Vagina (tissue), 2 donors: ENCODE measurements at regions not wholly inside any gene's neighbourhood (a gene's known extent, or its start where the extent isn't known, plus 50 kb on each side); places are given as distances from the start of the nearest gene placed in this dataset.

Source experiments
- DNase-seq, 2 donors: peaks; one replicate each; pipeline ENCODE4 v3.0.0-alpha.2; 2017; ENCODE audit errors: extremely low spot score in 2 of 2
- H3K27ac ChIP-seq: fragments of 200-600 bp; sonication (generic); one replicate; pipeline ENCODE4 v1.5.1; 2019
- H3K27me3 ChIP-seq: fragments of 200-600 bp; sonication (generic); one replicate; pipeline ENCODE4 v1.5.1; 2019
- H3K36me3 ChIP-seq, 2 donors: fragments of 200-600 bp; sonication (generic); one replicate each; pipeline ENCODE4 v1.5.1; 2017 to 2019
- H3K4me1 ChIP-seq: fragments of 200-600 bp; sonication (generic); one replicate; pipeline ENCODE4 v1.5.1; 2019
- H3K4me3 ChIP-seq, 2 donors: fragments of 200-600 bp; sonication (generic); 1 replicate in 1 of 2; 2 replicates in 1 of 2; pipeline ENCODE4 v1.5.1; 2016 to 2019
- H3K9me3 ChIP-seq: fragments of 200-600 bp; sonication (generic); one replicate; pipeline ENCODE4 v1.5.1; 2019
- POLR2A ChIP-seq, 2 donors: fragments of 450-650 bp; IDR thresholded peaks; one replicate each; pipeline ENCODE4 v1.6.1; 2017; ENCODE audit warnings: antibody characterized with exemption in 2 of 2, mild to moderate bottlenecking in 2 of 2, moderate library complexity in 2 of 2
- POLR2AphosphoS5 ChIP-seq, 2 donors: sonication (generic); formaldehyde crosslinking; IDR thresholded peaks; one replicate each; pipeline ENCODE4 v1.9.0; 2017; ENCODE audit warnings: antibody characterized with exemption in 2 of 2, mild to moderate bottlenecking in 2 of 2, low read depth in 1 of 2; ENCODE audit not compliant: insufficient read depth in 1 of 2
- intact Hi-C: fragments of 100-400 bp; cut with DNase I; formaldehyde crosslinking; loops from one replicate; pipeline ENCODE4 v1.15.1; 2023
- TF ChIP-seq, protein P1 (sequence below), 3 experiments: fragments of 450-650 bp in 2 of 3; fragments of 200-600 bp in 1 of 3; sonication (generic) in 1 of 3; IDR thresholded peaks; one replicate each; pipeline ENCODE4 v1.5.1; 2017 to 2019; ENCODE audit warnings: antibody characterized with exemption in 3 of 3, mild to moderate bottlenecking in 2 of 3, moderate library complexity in 2 of 3

DNA sequence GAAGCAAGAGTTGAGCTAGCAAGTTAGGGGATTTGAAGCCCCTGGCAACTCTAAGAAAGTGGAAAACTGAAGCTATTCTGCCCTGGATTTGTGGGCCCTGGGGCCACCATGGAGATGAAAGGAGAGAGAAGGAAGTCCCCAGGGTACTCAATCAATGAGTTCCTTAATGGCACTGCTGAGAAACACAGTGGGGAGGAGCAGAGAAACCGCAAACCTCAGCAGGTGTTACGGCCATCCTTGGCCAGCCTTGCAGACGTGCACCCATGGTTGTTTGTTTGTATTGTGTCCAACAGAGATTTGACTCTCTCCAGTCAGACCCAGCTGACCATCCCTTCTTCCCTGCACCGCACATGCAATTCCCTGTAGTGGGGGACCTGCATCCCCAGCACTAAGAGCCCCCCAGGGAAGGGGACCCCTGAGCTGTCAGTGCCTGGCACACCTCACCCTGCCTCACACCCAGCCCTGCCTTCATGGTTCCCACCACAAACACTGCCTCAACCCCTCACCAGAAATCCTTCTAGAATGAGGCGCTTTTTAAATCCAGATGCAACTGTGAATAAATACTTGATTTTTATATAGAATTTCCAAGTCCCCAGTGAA is 255.3 kb downstream of the SH3BP4 start:
- TF ChIP-seq POLR2AphosphoS5 (IDR thresholded peaks at IDR 0.05; ENCODE audit: insufficient read depth in 1 of 2, low read depth in 1 of 2) (no peak), POLR2A (IDR thresholded peaks at IDR 0.05) (no peak)
- TF ChIP-seq, protein P1, sequence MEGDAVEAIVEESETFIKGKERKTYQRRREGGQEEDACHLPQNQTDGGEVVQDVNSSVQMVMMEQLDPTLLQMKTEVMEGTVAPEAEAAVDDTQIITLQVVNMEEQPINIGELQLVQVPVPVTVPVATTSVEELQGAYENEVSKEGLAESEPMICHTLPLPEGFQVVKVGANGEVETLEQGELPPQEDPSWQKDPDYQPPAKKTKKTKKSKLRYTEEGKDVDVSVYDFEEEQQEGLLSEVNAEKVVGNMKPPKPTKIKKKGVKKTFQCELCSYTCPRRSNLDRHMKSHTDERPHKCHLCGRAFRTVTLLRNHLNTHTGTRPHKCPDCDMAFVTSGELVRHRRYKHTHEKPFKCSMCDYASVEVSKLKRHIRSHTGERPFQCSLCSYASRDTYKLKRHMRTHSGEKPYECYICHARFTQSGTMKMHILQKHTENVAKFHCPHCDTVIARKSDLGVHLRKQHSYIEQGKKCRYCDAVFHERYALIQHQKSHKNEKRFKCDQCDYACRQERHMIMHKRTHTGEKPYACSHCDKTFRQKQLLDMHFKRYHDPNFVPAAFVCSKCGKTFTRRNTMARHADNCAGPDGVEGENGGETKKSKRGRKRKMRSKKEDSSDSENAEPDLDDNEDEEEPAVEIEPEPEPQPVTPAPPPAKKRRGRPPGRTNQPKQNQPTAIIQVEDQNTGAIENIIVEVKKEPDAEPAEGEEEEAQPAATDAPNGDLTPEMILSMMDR (IDR thresholded peaks at IDR 0.05): no peak
- DNase-seq: peak in 1 of 2 donors; percentile 77
- Histone ChIP-seq H3K4me3 (no peak overlapping the region), H3K4me1 (peaks cover 14% of the 10 kb centered on the region), H3K27ac (no peak overlapping the region), H3K36me3 (no peaks in the 10 kb centered on the region), H3K27me3 (no peaks in the 10 kb centered on the region), H3K9me3 (no peaks in the 10 kb centered on the region)
- intact Hi-C loops: no loop called here

DNA sequence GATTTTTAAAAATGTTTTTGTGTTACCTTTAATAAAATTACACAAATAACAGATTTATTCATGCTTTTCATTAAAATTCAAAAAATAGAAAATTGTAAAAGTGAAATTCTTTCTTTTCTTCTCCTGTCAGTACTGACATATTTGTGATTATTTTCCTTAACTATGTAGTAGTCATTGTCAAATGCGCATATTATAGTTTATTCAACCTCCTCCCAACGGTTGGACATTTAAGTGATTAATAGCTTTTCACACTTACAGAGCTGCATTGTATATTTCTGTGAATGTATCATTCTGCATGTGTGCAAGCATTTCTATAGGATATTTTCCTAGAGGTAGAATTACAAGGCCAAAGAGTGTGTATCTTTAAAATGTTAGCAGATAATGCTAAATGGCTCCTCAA is 259.2 kb downstream of the SH3BP4 start:
- no peak overlapping the region for H3K27ac ChIP-seq
- intact Hi-C loops: no loop called here
- H3K27me3 ChIP-seq: no peaks in the 10 kb centered on the region
- no peaks in the 10 kb centered on the region for H3K9me3 ChIP-seq
- peaks cover 5% of the 10 kb centered on the region for H3K4me1 ChIP-seq
- TF ChIP-seq POLR2A (IDR thresholded peaks at IDR 0.05) (no peak), POLR2AphosphoS5 (IDR thresholded peaks at IDR 0.05; ENCODE audit: insufficient read depth in 1 of 2, low read depth in 1 of 2) (no peak)
- TF ChIP-seq, protein P1 (IDR thresholded peaks at IDR 0.05): no peak
- no peak for DNase-seq
- H3K4me3 ChIP-seq: no peak overlapping the region
- no peaks in the 10 kb centered on the region for H3K36me3 ChIP-seq

DNA sequence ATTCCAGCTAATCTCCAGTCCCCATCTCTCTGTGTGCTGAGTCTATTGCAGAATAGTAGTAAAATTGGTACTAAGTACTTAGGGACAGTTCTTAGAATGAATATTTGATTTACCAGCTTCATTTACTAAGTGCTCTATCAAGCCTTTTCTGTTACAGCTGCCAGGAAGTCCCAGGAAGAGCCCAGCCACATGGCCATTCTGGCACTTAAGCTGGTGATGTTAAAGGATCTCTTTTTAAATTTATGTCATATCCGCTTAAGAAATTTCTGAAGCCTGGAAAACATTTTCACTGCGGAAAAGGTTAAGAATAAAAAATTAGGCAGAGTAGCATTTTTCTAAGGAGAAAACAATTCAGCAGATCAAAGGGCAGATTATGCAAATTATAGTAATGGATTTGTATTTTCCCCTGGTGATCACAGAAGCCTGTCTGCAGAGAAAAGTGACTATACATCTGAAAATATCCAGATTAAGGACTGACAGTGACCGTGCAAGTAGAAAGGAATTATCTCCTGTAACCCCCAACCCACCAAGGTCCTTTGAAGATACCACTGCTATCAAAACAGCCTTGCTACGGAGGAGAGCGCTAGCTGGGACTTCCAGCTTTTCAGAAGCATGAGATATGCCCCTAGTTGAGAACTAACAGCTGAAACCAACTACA is 260.8 kb downstream of the SH3BP4 start:
- intact Hi-C loops: no loop called here
- no peaks in the 10 kb centered on the region for H3K36me3 ChIP-seq
- no peaks in the 10 kb centered on the region for H3K4me1 ChIP-seq
- no peak overlapping the region for H3K27ac ChIP-seq
- TF ChIP-seq POLR2A (IDR thresholded peaks at IDR 0.05): no peak
- no peak for TF ChIP-seq POLR2AphosphoS5 (IDR thresholded peaks at IDR 0.05; ENCODE audit: insufficient read depth in 1 of 2, low read depth in 1 of 2)
- H3K27me3 ChIP-seq: no peaks in the 10 kb centered on the region
- H3K4me3 ChIP-seq: no peak overlapping the region
- H3K9me3 ChIP-seq: no peaks in the 10 kb centered on the region
- DNase-seq: peak in 1 of 2 donors; percentile 27

DNA sequence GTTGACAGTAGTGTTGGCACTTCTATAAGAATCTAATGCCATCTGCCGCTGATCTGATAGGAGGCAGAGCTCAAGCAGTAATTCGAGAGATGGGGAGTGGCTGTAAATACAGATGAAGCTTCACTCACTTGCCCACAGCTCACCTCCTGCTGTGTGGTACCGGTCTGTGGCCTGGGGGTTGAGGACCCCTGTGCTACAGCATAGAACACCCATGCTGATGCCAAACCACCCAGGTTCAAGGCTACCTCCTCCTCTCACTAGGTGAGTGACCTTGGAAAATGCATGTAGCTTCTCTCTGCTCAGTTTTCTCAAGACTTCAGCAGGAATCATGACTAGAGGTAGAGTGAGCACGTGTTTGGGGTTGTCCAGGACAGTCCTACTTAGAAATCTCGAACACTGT is 263.4 kb downstream of the SH3BP4 start:
- TF ChIP-seq, protein P1 (IDR thresholded peaks at IDR 0.05): no peak
- TF ChIP-seq POLR2A (IDR thresholded peaks at IDR 0.05): no peak
- TF ChIP-seq POLR2AphosphoS5 (IDR thresholded peaks at IDR 0.05; ENCODE audit: insufficient read depth in 1 of 2, low read depth in 1 of 2): no peak
- intact Hi-C loops: no loop called here
- DNase-seq: peak in 1 of 2 donors; percentile 54

DNA sequence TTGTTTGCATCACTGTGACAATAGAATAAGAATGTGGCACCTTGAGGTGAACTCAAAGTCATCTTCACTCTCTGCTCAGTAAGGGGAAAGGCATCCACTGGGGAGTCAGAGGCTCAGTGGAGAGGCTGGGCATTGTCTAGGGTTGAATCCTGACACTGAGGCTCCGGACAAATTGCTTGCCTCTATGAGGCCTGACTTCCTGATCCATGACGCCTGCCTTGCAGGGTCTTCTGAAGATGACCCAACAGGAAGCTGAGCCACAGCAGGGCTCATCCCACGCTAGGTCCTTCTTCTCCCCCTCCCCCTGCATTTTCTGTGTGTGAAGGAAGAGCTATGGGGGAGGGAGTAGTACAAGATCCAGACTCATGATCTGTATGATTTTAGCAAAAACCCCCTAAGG is 265.1 kb downstream of the SH3BP4 start:
- peak in 1 of 2 donors; percentile 5 for DNase-seq
- no peak overlapping the region for H3K4me3 ChIP-seq
- intact Hi-C loops: no loop called here
- H3K9me3 ChIP-seq: no peaks in the 10 kb centered on the region
- TF ChIP-seq POLR2AphosphoS5 (IDR thresholded peaks at IDR 0.05; ENCODE audit: insufficient read depth in 1 of 2, low read depth in 1 of 2) (no peak), POLR2A (IDR thresholded peaks at IDR 0.05) (no peak)
- TF ChIP-seq, protein P1 (IDR thresholded peaks at IDR 0.05): no peak
- no peaks in the 10 kb centered on the region for H3K36me3 ChIP-seq
- H3K4me1 ChIP-seq: no peaks in the 10 kb centered on the region
- H3K27me3 ChIP-seq: no peaks in the 10 kb centered on the region
- no peak overlapping the region for H3K27ac ChIP-seq

More for the DNA sequence above, 263.4 kb downstream of the SH3BP4 start:
- Histone ChIP-seq H3K4me3 (no peak overlapping the region), H3K4me1 (no peaks in the 10 kb centered on the region), H3K9me3 (no peaks in the 10 kb centered on the region), H3K27ac (no peak overlapping the region), H3K27me3 (no peaks in the 10 kb centered on the region), H3K36me3 (no peaks in the 10 kb centered on the region)
